Iris pigment epithelial cell (primary cell): ENCODE measurements at regions not wholly inside any gene's neighbourhood (a gene's known extent, or its start where the extent isn't known, plus 50 kb on each side); places are given as distances from the start of the nearest gene placed in this dataset.

Source experiments
- DNase-seq: peaks from one replicate; pipeline ENCODE4 v3.0.0-alpha.2; 2011; ENCODE audit warnings: low read depth

GRCh38 chr2:2827046-2827636 is 496.1 kb upstream of the MYT1L start:
- DNase-seq = no peak

GRCh38 chr2:2826621-2827020 is 495.5 kb upstream of the MYT1L start:
- no peak for DNase-seq

DNA sequence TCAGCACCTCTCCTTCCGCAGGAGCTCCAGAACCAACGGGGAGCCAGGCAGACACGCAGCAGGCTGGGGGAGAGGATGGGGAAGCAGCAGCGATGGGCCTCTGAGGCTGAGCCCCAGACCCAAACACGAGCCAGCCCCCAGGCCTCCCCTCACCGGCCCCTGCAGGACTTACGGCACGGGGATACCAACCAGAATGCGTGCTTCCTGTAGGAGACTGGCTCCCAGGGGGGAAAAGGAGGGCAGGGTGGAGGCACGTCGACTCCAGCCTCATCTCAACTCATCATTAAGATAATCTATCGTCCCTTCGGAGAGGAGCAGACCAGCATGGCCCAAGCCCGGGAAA is 495.1 kb upstream of the MYT1L start:
- no peak for DNase-seq

- DNase-seq = no peak
Observed at GRCh38 chr2:2825516-2826208, 494.6 kb upstream of the MYT1L start.

- no peak for DNase-seq
Observed at GRCh38 chr2:2825062-2825461, 494.0 kb upstream of the MYT1L start.

DNA sequence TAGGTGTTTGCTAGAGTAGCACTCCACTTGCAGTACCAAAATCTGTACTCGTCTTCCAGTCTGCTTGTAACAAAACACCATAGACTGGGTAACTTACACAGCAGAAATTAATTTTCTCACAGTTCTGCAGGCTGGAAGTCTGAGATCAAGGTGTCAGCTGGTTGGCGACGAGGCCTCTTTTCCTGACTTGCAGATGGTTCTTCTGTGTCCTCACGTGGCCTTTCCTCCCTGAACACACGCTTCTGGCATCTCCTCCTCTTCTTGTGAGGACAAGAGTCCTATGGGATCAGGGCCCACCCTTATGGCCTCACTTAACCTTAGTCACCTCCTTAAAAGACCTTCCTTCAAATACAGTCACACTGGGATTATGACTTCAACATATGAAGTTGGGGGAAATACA is 493.5 kb upstream of the MYT1L start:
- DNase-seq = no peak

GRCh38 chr2:2823061-2823753 is 492.1 kb upstream of the MYT1L start:
- DNase-seq = no peak

GRCh38 chr2:2822143-2822542 is 491.1 kb upstream of the MYT1L start:
- no peak for DNase-seq

GRCh38 chr2:2812648-2813047 is 481.6 kb upstream of the MYT1L start:
- DNase-seq = no peak

GRCh38 chr2:2812117-2812516 is 481.0 kb upstream of the MYT1L start:
- DNase-seq = no peak

GRCh38 chr2:2810504-2810903 is 479.4 kb upstream of the MYT1L start:
- DNase-seq = no peak

DNA sequence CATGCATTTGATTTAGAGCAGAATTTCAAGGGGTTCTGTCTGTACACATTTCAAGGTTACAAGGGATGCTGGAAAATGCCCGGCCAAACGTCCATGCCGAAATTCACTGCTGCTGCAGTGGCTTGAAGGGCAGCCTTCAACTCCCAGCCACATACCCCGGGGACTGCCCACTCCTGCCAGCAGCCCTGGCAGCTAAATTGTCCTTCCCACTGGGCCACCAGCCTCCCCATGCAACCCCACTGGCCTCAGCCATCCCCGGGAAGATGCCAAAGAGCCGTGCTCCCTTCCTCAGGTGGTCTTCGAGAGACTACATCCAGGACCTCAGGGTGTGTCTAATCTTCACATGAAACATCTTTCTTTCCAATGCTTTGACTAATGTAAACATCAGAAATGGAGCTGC is 478.7 kb upstream of the MYT1L start:
- DNase-seq = no peak

GRCh38 chr2:2808551-2809058 is 477.5 kb upstream of the MYT1L start:
- DNase-seq = no peak

GRCh38 chr2:2806711-2807110 is 475.6 kb upstream of the MYT1L start:
- DNase-seq = no peak

GRCh38 chr2:2805263-2805662 is 474.2 kb upstream of the MYT1L start:
- no peak for DNase-seq

DNA sequence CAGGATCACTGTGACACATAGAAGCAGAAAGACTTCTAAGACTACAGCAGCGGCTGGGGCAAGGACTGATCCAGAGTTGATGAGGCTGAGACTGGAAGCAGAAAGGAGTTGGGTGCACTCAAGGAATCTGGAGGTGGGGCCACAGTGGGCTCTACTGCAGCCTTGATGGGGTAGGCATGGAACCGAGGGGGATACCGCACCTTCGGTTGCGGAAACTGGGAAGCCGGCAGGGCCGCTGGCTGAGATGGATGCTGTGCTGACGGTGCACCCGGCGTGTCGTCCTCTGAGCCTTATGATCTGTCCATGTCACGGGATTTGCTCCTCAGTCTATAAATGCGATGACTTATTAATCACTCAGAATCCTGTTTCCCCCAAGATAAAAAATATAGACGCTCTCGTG is 473.5 kb upstream of the MYT1L start:
- no peak for DNase-seq

- DNase-seq = no peak
Observed at GRCh38 chr2:2801458-2801857, 470.4 kb upstream of the MYT1L start.

- DNase-seq = no peak
Observed at GRCh38 chr2:2800697-2801096, 469.6 kb upstream of the MYT1L start.

- DNase-seq = no peak
Observed at GRCh38 chr2:2800001-2800400, 468.9 kb upstream of the MYT1L start.

DNA sequence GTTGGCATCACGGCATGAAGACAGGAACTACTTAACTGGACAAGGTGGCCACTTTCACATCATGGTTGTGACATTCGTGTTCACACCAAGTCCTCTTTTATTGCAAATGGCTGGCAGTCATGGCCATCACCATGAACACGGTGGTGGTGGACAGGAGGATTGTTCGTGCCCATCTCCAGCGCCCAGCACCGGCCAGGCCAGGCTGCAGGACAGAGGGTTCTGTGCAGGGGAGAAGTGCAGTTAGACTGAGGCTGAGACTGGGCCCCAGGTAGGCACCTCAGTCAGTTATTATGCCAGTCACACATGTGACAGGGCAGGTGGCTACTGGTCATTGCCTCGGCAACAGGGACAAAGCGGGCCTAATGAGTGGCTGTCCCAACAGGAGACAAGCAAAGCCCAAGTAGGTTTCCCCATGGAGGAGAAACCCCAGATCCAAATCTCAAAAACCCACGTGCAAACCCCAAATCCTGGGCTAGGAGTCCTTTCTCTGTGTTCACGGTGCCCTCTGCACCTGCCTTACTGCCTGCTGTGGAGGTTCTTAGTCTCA is 468.1 kb upstream of the MYT1L start:
- DNase-seq = no peak

- DNase-seq = no peak
Observed at GRCh38 chr2:2798337-2798736, 467.3 kb upstream of the MYT1L start.

DNA sequence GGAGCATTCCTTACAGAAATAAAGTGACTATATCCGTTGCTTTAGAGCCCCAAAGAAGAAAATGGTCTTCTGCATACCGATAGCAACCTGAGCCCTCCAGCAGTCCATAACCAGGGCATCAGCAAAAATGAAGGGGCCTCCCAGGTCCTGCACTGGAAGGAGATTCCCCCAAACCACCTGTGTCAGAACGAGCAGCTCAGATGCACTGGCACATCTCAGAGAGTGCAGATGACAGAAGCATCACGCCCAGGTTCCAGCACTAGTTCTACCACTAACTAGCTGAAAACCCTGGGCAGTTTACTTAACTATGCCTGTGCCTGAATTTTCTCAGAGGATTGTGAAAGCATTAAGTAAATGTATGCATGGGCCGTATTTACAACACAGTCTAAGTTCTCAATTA is 466.7 kb upstream of the MYT1L start:
- no peak for DNase-seq

GRCh38 chr2:2796207-2796606 is 465.1 kb upstream of the MYT1L start:
- DNase-seq = no peak
